ENCODE measurements at regions not wholly inside any gene's neighbourhood (a gene's known extent, or its start where the extent isn't known, plus 50 kb on each side); places are given as distances from the start of the nearest gene placed in this dataset.
"Not testable (repeated sequence)": the region's sequence is repeated elsewhere in the genome, so short reads cannot be mapped to it uniquely, and the experiment has no call there.

DNA sequence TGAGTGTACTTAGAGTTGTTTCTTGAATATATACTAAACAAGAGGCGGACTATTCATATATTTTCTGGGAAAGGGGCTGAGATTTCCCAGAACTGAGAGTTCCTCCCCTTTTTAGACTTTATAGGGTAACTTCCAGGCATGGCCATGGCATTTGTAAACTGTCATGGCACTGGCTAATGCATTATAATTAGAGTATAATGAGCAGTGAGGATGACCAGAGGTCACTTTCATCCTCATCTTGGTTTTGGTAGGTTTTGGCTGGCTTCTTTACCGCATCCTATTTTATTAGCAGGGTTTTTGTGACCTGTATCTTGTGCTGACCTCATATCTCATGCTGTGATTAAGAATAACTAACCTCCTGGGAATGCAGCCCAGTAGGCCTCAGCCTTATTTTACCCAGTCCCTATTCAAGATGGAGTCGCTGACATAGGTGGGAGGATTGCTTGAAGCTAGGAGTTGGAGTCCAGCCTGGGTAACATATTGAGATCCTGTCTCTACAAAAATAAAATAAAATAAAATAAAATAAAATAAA, 91.4 kb downstream of the MOBP start:
- no peaks in the 10 kb centered on the region for H3K4me1 Mint-ChIP-seq (ENCODE audit: low read depth)
- no peaks in the 10 kb centered on the region for H3K9me3 Mint-ChIP-seq
- H3K4me3 Mint-ChIP-seq: no peak overlapping the region
- H3K27ac Mint-ChIP-seq: no peak overlapping the region
- no peak for DNase-seq (ENCODE audit: low spot score)
- H3K27me3 Mint-ChIP-seq (ENCODE audit: insufficient read depth): peaks cover 6% of the 10 kb centered on the region
- no peaks in the 10 kb centered on the region for H3K36me3 Mint-ChIP-seq (ENCODE audit: low read depth)
- intact Hi-C loops (cut with micrococcal nuclease): no loop called here

DNA sequence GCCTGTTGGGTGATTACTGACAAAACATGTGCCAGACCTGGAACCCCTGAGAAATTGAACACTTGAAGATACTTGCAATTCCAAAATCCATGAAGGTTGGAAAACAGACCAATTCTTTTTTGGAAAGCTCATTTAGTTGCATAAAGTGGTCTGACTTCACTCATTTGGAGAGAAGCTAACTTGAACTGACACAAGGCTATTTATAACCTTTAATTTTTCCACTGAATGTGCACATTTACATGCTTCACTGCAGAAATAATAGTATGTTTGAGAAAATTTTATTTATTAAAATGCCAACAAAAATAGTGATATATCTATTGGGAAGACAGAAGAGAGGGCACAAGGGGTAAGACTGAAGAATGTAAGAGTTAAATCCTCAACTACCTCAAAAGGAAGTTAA, 92.1 kb downstream of the MOBP start:
- H3K27me3 Mint-ChIP-seq (ENCODE audit: insufficient read depth): peaks cover 6% of the 10 kb centered on the region
- H3K4me3 Mint-ChIP-seq: no peak overlapping the region
- intact Hi-C loops (cut with micrococcal nuclease): no loop called here
- H3K9me3 Mint-ChIP-seq: no peaks in the 10 kb centered on the region
- no peak overlapping the region for H3K27ac Mint-ChIP-seq
- DNase-seq (ENCODE audit: low spot score): no peak
- H3K4me1 Mint-ChIP-seq (ENCODE audit: low read depth): no peaks in the 10 kb centered on the region
- no peaks in the 10 kb centered on the region for H3K36me3 Mint-ChIP-seq (ENCODE audit: low read depth)

DNA sequence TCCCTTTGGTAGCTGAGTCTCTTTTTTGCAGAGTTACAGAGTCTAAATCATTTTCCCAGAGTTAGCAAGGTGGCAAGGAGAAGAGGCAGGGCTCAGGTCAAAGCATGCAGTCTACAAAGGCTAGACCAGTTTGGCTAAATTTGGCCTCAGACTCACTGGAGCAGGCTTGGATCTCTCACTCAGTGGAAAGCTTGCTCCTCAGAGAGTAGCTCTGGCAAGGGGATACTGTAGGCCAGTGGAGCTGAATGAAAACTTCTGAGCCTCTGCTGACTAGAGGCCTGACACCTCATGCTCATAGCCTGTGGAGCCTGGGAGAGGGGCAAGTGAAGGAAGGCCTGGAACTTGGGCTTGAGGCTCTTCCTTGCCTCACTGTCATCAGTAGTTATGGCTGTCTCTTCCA, 101.0 kb downstream of the MOBP start:
- Mint-ChIP-seq H3K27ac (no peak overlapping the region), H3K9me3 (no peaks in the 10 kb centered on the region), H3K4me1 (ENCODE audit: low read depth) (no peaks in the 10 kb centered on the region), H3K27me3 (ENCODE audit: insufficient read depth) (peaks cover 2% of the 10 kb centered on the region), H3K36me3 (ENCODE audit: low read depth) (no peaks in the 10 kb centered on the region), H3K4me3 (no peak overlapping the region)
- DNase-seq (ENCODE audit: low spot score): no peak
- intact Hi-C loops (cut with micrococcal nuclease): no loop called here

DNA sequence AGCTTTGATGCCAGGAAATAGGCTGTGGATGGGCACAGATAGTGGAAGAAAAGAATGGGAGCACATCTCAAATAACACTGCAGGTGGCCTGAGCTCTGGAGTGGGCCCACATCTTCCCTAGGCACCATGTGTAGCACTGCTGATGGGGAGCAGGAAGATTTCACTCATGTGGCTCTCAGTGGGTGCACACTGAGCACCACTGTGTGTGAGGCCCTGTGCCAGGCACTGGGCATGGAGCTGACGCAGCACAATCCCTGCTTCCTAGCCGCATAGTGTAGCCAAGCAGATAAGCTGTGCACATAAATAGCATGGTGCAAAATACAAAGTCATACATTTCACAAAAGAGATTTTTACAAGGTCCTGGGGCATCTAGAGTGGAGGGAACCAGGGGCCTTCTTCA, 101.6 kb downstream of the MOBP start:
- H3K9me3 Mint-ChIP-seq: no peaks in the 10 kb centered on the region
- no peak for DNase-seq (ENCODE audit: low spot score)
- H3K27ac Mint-ChIP-seq: no peak overlapping the region
- H3K36me3 Mint-ChIP-seq (ENCODE audit: low read depth): no peaks in the 10 kb centered on the region
- no peaks in the 10 kb centered on the region for H3K4me1 Mint-ChIP-seq (ENCODE audit: low read depth)
- H3K27me3 Mint-ChIP-seq (ENCODE audit: insufficient read depth): peaks cover 2% of the 10 kb centered on the region
- intact Hi-C loops (cut with micrococcal nuclease): no loop called here
- H3K4me3 Mint-ChIP-seq: no peak overlapping the region

DNA sequence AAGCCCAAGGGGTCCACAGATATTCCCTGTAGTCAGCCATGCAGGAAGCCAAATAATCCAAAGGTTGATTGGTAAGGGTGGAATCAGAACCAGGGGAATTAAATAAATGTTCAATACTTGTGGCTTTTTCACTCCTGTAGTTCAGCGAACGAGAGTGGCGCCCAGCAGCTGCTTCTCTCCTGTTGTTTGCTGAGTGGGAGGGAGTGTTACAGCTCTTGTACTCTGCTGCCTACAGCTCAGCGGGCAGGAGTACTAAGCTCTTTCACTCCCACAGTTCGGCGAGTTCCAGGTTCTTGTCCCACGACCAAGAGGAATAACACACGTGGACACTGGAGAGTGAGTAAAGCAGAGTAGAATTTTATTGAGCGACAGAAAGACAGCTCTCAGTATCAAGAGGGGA, 105.9 kb downstream of the MOBP start:
- H3K9me3 Mint-ChIP-seq: no peaks in the 10 kb centered on the region
- H3K27ac Mint-ChIP-seq: no peak overlapping the region
- peaks cover 9% of the 10 kb centered on the region for H3K27me3 Mint-ChIP-seq (ENCODE audit: insufficient read depth)
- no peak for DNase-seq (ENCODE audit: low spot score)
- H3K36me3 Mint-ChIP-seq (ENCODE audit: low read depth): no peaks in the 10 kb centered on the region
- H3K4me3 Mint-ChIP-seq: no peak overlapping the region
- intact Hi-C loops (cut with micrococcal nuclease): no loop called here
- H3K4me1 Mint-ChIP-seq (ENCODE audit: low read depth): no peaks in the 10 kb centered on the region

DNA sequence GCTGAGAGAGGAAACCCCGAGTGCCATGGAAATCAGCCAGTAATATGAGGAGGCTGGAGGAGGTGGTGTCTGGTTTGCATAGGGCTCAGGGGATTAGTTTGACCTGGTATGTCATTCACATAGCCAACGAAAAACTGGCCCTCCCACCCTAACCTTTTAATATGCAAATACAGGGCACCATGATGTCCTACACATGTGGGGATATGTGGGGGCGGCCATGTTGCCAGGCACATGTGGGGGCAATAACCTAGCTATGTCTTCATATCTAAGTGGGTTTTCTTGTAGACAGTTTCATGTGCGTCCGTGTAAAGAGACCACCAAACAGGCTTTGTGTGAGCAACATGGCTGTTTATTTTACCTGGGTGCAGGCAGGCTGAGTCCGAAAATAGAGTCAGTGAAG, 110.1 kb downstream of the MOBP start:
- H3K36me3 Mint-ChIP-seq (ENCODE audit: low read depth): no peaks in the 10 kb centered on the region
- H3K4me3 Mint-ChIP-seq: no peak overlapping the region
- no peak for DNase-seq (ENCODE audit: low spot score)
- H3K9me3 Mint-ChIP-seq: no peaks in the 10 kb centered on the region
- no peaks in the 10 kb centered on the region for H3K4me1 Mint-ChIP-seq (ENCODE audit: low read depth)
- H3K27me3 Mint-ChIP-seq (ENCODE audit: insufficient read depth): peaks cover 9% of the 10 kb centered on the region
- H3K27ac Mint-ChIP-seq: no peak overlapping the region
- intact Hi-C loops (cut with micrococcal nuclease): no loop called here

DNA sequence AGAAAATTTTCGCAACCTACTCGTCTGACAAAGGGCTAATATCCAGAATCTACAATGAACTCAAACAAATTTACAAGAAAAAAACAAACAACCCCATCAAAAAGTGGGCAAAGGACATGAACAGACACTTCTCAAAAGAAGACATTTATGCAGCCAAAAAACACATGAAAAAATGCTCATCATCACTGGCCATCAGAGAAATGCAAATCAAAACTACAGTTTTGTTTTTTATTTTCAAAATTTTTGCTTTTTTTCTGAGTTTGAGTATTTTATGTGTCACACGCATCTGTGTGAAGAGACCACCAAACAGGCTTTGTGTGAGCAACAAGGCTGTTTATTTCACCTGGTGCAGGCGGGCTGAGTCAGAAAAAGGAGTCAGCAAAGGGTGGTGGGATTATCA, 118.7 kb downstream of the MOBP start:
- H3K27me3 Mint-ChIP-seq (ENCODE audit: insufficient read depth); DNase-seq (ENCODE audit: low spot score); H3K36me3 Mint-ChIP-seq (ENCODE audit: low read depth); H3K4me3 Mint-ChIP-seq; H3K9me3 Mint-ChIP-seq; H3K4me1 Mint-ChIP-seq (ENCODE audit: low read depth); H3K27ac Mint-ChIP-seq; intact Hi-C loops (cut with micrococcal nuclease): not testable (repeated sequence)

DNA sequence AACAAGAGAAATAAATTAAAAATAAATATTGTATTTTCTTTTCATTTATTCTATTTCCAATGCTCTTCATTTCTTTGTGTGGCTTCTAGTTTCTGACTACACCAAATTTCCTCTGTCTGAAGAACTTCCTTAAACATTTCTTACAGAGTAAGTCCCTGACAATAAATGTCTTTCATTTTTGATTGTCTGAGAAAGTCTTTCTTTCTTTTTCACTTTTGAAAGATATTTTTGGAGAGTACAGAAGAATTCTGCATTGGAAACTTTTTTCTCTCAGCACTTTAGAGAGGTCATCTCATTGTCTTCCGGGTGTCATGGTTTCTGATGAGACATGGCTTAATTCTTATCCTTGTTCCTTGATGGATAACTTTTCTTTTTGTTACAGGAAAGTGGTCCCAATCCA, 119.6 kb downstream of the MOBP start:
- H3K9me3 Mint-ChIP-seq: peaks cover 3% of the 10 kb centered on the region
- no peak for DNase-seq (ENCODE audit: low spot score)
- H3K36me3 Mint-ChIP-seq (ENCODE audit: low read depth): no peaks in the 10 kb centered on the region
- H3K27me3 Mint-ChIP-seq (ENCODE audit: insufficient read depth): peaks cover 2% of the 10 kb centered on the region
- intact Hi-C loops (cut with micrococcal nuclease): no loop called here
- H3K27ac Mint-ChIP-seq: no peak overlapping the region
- no peak overlapping the region for H3K4me3 Mint-ChIP-seq
- no peaks in the 10 kb centered on the region for H3K4me1 Mint-ChIP-seq (ENCODE audit: low read depth)

DNA sequence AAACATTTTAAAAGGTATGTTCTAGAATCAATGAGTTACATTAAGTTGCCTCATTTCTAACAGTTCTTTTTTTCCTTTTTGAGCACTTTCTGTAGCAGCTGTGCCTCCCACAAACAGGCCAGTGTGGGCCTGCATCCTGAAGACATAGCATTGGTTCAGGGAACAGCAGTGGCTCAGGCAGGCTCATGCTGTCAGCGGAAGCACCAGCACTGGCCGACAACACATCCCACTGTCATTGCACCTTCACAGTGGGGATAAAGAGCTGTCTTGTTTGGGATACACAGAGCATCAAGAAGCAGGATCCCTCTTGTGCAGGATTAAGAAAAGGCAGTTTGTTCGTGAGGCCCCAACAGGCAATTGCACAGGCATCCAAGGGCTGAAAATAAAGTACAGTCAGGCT, 123.3 kb downstream of the MOBP start:
- H3K36me3 Mint-ChIP-seq (ENCODE audit: low read depth): no peaks in the 10 kb centered on the region
- no peak overlapping the region for H3K4me3 Mint-ChIP-seq
- no peak for DNase-seq (ENCODE audit: low spot score)
- H3K27ac Mint-ChIP-seq: no peak overlapping the region
- no peaks in the 10 kb centered on the region for H3K27me3 Mint-ChIP-seq (ENCODE audit: insufficient read depth)
- H3K4me1 Mint-ChIP-seq (ENCODE audit: low read depth): no peaks in the 10 kb centered on the region
- intact Hi-C loops (cut with micrococcal nuclease): no loop called here
- no peaks in the 10 kb centered on the region for H3K9me3 Mint-ChIP-seq

DNA sequence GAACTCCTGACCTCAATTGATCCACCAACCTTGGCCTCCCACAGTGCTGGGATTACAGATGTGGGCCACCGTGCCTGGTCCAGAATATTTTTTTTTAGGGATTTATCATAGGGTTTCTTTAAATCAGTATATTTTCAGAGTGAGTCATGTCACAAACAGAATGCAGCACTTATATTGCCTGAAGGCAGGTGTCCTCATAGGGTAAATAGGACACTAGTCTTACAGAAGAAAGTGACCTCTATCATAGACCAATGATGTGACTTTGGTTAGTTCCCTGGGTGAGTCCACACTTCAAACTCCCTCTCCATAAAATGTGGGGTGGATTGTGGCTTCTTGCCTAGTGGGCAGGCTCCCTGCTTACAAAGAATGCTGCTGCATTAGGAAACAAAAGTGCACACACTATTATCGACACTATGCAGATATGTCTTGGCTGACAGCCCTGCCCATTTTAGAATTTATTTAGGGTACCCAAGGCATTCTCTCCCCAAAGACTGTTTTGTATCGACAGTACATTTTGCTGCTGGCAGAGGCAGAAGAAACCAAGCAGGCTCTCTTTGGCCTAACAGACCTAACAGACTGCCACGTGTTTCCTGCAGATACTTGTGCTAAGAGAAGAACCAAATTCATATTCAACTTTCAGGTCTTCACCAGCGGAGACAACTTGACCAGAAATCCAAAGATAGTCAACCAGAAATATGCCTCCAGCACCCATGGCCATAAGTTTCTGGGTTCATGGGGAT, 125.0 kb downstream of the MOBP start:
- no peak for DNase-seq (ENCODE audit: low spot score)
- H3K4me3 Mint-ChIP-seq: no peak overlapping the region
- no peak overlapping the region for H3K27ac Mint-ChIP-seq
- no peaks in the 10 kb centered on the region for H3K4me1 Mint-ChIP-seq (ENCODE audit: low read depth)
- peaks cover 4% of the 10 kb centered on the region for H3K27me3 Mint-ChIP-seq (ENCODE audit: insufficient read depth)
- H3K36me3 Mint-ChIP-seq (ENCODE audit: low read depth): no peaks in the 10 kb centered on the region
- no peaks in the 10 kb centered on the region for H3K9me3 Mint-ChIP-seq
- intact Hi-C loops (cut with micrococcal nuclease): no loop called here

DNA sequence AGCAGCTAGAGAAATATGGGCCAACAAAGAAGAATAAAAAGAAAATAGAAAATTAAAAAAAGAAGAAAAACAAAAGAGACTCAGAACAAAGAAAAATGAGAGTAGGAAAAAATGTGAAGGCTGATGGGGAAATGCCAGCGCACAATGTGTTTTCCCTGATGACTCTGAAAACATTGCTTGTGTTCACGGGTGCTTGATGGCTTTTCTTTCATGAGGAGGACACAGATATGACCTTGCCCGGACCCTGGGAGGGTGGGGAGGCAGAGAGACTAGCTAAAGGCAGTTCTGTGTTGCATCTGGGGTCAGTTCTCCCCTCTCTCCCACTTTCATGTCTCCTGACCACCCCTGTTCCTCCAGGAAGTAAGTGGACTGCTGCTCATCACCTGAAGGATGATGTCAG, 125.9 kb downstream of the MOBP start:
- H3K9me3 Mint-ChIP-seq: no peaks in the 10 kb centered on the region
- no peak for DNase-seq (ENCODE audit: low spot score)
- H3K4me1 Mint-ChIP-seq (ENCODE audit: low read depth): no peaks in the 10 kb centered on the region
- no peaks in the 10 kb centered on the region for H3K36me3 Mint-ChIP-seq (ENCODE audit: low read depth)
- no peak overlapping the region for H3K27ac Mint-ChIP-seq
- intact Hi-C loops (cut with micrococcal nuclease): no loop called here
- peaks cover 4% of the 10 kb centered on the region for H3K27me3 Mint-ChIP-seq (ENCODE audit: insufficient read depth)
- no peak overlapping the region for H3K4me3 Mint-ChIP-seq

DNA sequence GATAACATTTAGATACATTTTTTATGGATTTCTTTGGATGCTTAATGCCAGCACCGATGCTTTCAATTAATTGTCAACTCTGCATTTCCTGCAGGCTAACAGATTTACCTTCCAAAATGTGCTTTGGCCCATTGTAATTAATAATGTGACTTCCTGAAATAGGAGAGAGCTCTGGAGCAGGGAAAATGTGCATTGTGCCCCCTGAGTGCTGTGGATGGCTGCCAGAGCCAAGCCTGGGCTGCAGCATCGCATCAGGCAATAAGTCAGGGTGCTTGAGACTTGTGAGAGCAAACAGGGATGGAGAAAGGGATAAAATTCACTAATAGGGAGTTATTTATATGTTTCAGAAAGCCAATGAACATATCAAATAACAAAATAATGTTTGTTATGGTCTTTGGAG, 133.8 kb downstream of the MOBP start:
- Mint-ChIP-seq H3K36me3 (ENCODE audit: low read depth) (no peaks in the 10 kb centered on the region), H3K4me1 (ENCODE audit: low read depth) (no peaks in the 10 kb centered on the region), H3K27ac (no peak overlapping the region), H3K4me3 (no peak overlapping the region), H3K27me3 (ENCODE audit: insufficient read depth) (peaks cover 11% of the 10 kb centered on the region), H3K9me3 (no peaks in the 10 kb centered on the region)
- DNase-seq (ENCODE audit: low spot score): no peak
- intact Hi-C loops (cut with micrococcal nuclease): no loop called here

DNA sequence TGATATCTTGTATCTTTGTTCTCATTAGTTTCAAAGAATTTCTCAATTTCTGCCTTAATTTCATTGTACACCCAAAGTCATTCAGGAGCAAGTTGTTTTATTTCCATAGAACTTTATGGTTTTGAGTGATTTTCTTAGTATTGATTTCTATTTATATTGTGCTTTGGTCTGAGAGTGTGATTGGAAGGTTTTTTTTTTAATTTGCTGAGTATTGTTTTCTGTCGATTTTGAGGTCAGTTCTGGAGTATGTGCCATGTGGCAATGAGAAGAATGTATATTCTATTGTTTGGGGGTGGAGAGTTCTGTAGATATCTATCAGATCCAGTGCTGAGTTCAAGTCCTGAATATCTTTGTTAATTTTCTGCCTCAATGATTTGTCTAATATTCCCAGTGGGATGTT, 138.4 kb downstream of the MOBP start:
- no peak overlapping the region for H3K27ac Mint-ChIP-seq
- DNase-seq (ENCODE audit: low spot score): no peak
- H3K27me3 Mint-ChIP-seq (ENCODE audit: insufficient read depth): peaks cover 10% of the 10 kb centered on the region
- no peaks in the 10 kb centered on the region for H3K36me3 Mint-ChIP-seq (ENCODE audit: low read depth)
- intact Hi-C loops (cut with micrococcal nuclease): no loop called here
- H3K4me3 Mint-ChIP-seq: no peak overlapping the region
- no peaks in the 10 kb centered on the region for H3K9me3 Mint-ChIP-seq
- no peaks in the 10 kb centered on the region for H3K4me1 Mint-ChIP-seq (ENCODE audit: low read depth)

DNA sequence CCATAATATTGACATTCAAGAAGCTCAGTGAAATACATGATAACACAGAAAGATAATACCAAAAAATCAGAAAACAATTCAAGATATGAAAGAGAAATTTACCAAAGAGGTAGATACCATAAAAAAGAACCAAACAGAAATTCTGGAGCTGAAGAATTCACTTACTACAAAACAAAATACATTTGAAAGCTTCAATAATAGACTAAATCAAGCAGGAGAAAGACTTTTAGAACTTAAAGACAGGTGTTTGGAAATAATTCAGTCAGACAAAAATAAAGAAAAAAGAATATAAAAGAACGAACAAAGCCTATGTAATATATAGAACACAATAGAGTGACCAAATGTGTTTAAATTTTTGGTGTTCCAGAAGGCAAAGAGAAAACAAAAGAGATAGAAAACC, 158.7 kb downstream of the MOBP start:
- intact Hi-C loops (cut with micrococcal nuclease): no loop called here
- peaks cover 2% of the 10 kb centered on the region for H3K27me3 Mint-ChIP-seq (ENCODE audit: insufficient read depth)

More for the DNA sequence above, 158.7 kb downstream of the MOBP start:
- Mint-ChIP-seq H3K9me3 (no peaks in the 10 kb centered on the region), H3K36me3 (ENCODE audit: low read depth) (no peaks in the 10 kb centered on the region), H3K4me3 (no peak overlapping the region), H3K4me1 (ENCODE audit: low read depth) (no peaks in the 10 kb centered on the region), H3K27ac (no peak overlapping the region)
- DNase-seq (ENCODE audit: low spot score): no peak

Data from activated T-helper 1 cell treated with anti-CD3 and anti-CD28 coated beads, Interleukin-12 subunit alpha, Interleukin-12 subunit beta, Interleukin-2, Interleukin-4 antibody, amounts not matched to agents 30 ng/mL and 10 ng/mL and 1 ng/mL, durations not matched to agents 14 hours and 24 hours and 36 hours (primary cell).